Uterus (tissue), 3 donors: ENCODE measurements at regions not wholly inside any gene's neighbourhood (a gene's known extent, or its start where the extent isn't known, plus 50 kb on each side); places are given as distances from the start of the nearest gene placed in this dataset.
A peak's percentile ranks its signal among the peaks of the same experiment; 100 is the strongest.

Experiments
- DNase-seq, 2 donors: peaks; one replicate each; pipeline ENCODE4 v3.0.0-alpha.2; 2019 to 2020
- H3K27ac ChIP-seq, 2 donors: fragments of 200-600 bp; sonication (generic); 1 replicate in 1 of 2; 2 replicates in 1 of 2; pipeline ENCODE4 v1.5.1; 2016 to 2018
- H3K27me3 ChIP-seq, 2 donors: fragments of 200-600 bp; sonication (generic); one replicate each; pipeline ENCODE4 v1.5.1; 2018 to 2019; ENCODE audit warnings: control low read depth in 1 of 2
- H3K36me3 ChIP-seq, 2 donors: fragments of 200-600 bp; sonication (generic); one replicate each; pipeline ENCODE4 v1.5.1; 2019; ENCODE audit warnings: control low read depth in 1 of 2
- H3K4me1 ChIP-seq, 2 donors: fragments of 200-600 bp; sonication (generic); one replicate each; pipeline ENCODE4 v1.5.1; 2018 to 2019; ENCODE audit warnings: control low read depth in 1 of 2
- H3K4me3 ChIP-seq, 2 donors: fragments of 200-600 bp; sonication (generic); 1 replicate in 1 of 2; 2 replicates in 1 of 2; pipeline ENCODE4 v1.5.1; 2018 to 2019; ENCODE audit warnings: mild to moderate bottlenecking in 1 of 2
- H3K9me3 ChIP-seq, 2 donors: fragments of 200-600 bp; sonication (generic); one replicate each; pipeline ENCODE4 v1.5.1; 2019; ENCODE audit warnings: control low read depth in 1 of 2
- CTCF ChIP-seq, 4 experiments: fragments of 200-600 bp in 2 of 4; fragments of 450-650 bp in 2 of 4; sonication (generic) in 2 of 4; IDR thresholded peaks; one replicate each; pipeline ENCODE4 v1.5.1; 2016 to 2019; ENCODE audit warnings: antibody characterized with exemption in 4 of 4, mild to moderate bottlenecking in 2 of 4, moderate library complexity in 1 of 4
- POLR2A ChIP-seq, 2 donors: fragments of 450-650 bp; IDR thresholded peaks; one replicate each; pipeline ENCODE4 v1.6.1; 2016; ENCODE audit warnings: antibody characterized with exemption in 2 of 2, mild to moderate bottlenecking in 1 of 2, moderate library complexity in 1 of 2
- intact Hi-C: fragments of 100-400 bp; cut with DNase I; formaldehyde crosslinking; loops from one replicate; pipeline ENCODE4 v1.15.1; 2023; ENCODE audit warnings: low total_unique reads
- donor health status: DM: yes; HTN: yes; CAD: no.

- Histone ChIP-seq H3K4me1 (no peaks in the 10 kb centered on the region), H3K27me3 (no peaks in the 10 kb centered on the region), H3K27ac (no peak overlapping the region), H3K9me3 (no peaks in the 10 kb centered on the region), H3K36me3 (no peaks in the 10 kb centered on the region), H3K4me3 (no peak overlapping the region)
- intact Hi-C loops: no loop called here
- TF ChIP-seq CTCF (IDR thresholded peaks at IDR 0.05): no peak
- TF ChIP-seq POLR2A (IDR thresholded peaks at IDR 0.05): no peak
- no peak for DNase-seq
Observed at GRCh38 chr1:168843950-168844349, 114.9 kb upstream of the DPT start.

- intact Hi-C loops: no loop called here
- Histone ChIP-seq H3K4me1 (no peaks in the 10 kb centered on the region), H3K36me3 (no peaks in the 10 kb centered on the region), H3K4me3 (no peak overlapping the region), H3K27ac (no peak overlapping the region), H3K27me3 (no peaks in the 10 kb centered on the region), H3K9me3 (no peaks in the 10 kb centered on the region)
- DNase-seq: no peak
- TF ChIP-seq POLR2A (IDR thresholded peaks at IDR 0.05) (no peak), CTCF (IDR thresholded peaks at IDR 0.05) (no peak)
Observed at GRCh38 chr1:168845140-168845539, 116.1 kb upstream of the DPT start.

GRCh38 chr1:168848051-168848450 lies 119.0 kb upstream of the DPT start:
- intact Hi-C loops: no loop called here
- TF ChIP-seq POLR2A (IDR thresholded peaks at IDR 0.05) (no peak), CTCF (IDR thresholded peaks at IDR 0.05) (no peak)
- H3K27ac ChIP-seq: no peak overlapping the region

GRCh38 chr1:168861421-168862004 lies 132.5 kb upstream of the DPT start:
- H3K4me1 ChIP-seq: no peaks in the 10 kb centered on the region
- H3K27me3 ChIP-seq: no peaks in the 10 kb centered on the region
- no peak for DNase-seq
- no peak overlapping the region for H3K4me3 ChIP-seq
- H3K27ac ChIP-seq: no peak overlapping the region
- intact Hi-C loops: no loop called here
- H3K9me3 ChIP-seq: no peaks in the 10 kb centered on the region
- no peaks in the 10 kb centered on the region for H3K36me3 ChIP-seq
- TF ChIP-seq CTCF (IDR thresholded peaks at IDR 0.05) (no peak), POLR2A (IDR thresholded peaks at IDR 0.05) (no peak)

More at GRCh38 chr1:168848051-168848450, 119.0 kb upstream of the DPT start:
- Histone ChIP-seq H3K9me3 (no peaks in the 10 kb centered on the region), H3K36me3 (no peaks in the 10 kb centered on the region), H3K4me3 (no peak overlapping the region), H3K4me1 (no peaks in the 10 kb centered on the region), H3K27me3 (no peaks in the 10 kb centered on the region)
- DNase-seq: no peak

GRCh38 chr1:168863772-168864171 lies 134.8 kb upstream of the DPT start:
- intact Hi-C loops: no loop called here
- no peaks in the 10 kb centered on the region for H3K36me3 ChIP-seq
- H3K27me3 ChIP-seq: no peaks in the 10 kb centered on the region
- no peak for DNase-seq
- H3K9me3 ChIP-seq: no peaks in the 10 kb centered on the region
- no peak overlapping the region for H3K4me3 ChIP-seq
- peak overlapping the region; percentile 40 to 62 for H3K27ac ChIP-seq
- no peak for TF ChIP-seq CTCF (IDR thresholded peaks at IDR 0.05)
- no peak for TF ChIP-seq POLR2A (IDR thresholded peaks at IDR 0.05)
- H3K4me1 ChIP-seq: no peaks in the 10 kb centered on the region
